ENCODE measurements at regions not wholly inside any gene's neighbourhood (a gene's known extent, or its start where the extent isn't known, plus 50 kb on each side); places are given as distances from the start of the nearest gene placed in this dataset.
"Not testable (repeated sequence)": the region's sequence is repeated elsewhere in the genome, so short reads cannot be mapped to it uniquely, and the experiment has no call there.

DNA sequence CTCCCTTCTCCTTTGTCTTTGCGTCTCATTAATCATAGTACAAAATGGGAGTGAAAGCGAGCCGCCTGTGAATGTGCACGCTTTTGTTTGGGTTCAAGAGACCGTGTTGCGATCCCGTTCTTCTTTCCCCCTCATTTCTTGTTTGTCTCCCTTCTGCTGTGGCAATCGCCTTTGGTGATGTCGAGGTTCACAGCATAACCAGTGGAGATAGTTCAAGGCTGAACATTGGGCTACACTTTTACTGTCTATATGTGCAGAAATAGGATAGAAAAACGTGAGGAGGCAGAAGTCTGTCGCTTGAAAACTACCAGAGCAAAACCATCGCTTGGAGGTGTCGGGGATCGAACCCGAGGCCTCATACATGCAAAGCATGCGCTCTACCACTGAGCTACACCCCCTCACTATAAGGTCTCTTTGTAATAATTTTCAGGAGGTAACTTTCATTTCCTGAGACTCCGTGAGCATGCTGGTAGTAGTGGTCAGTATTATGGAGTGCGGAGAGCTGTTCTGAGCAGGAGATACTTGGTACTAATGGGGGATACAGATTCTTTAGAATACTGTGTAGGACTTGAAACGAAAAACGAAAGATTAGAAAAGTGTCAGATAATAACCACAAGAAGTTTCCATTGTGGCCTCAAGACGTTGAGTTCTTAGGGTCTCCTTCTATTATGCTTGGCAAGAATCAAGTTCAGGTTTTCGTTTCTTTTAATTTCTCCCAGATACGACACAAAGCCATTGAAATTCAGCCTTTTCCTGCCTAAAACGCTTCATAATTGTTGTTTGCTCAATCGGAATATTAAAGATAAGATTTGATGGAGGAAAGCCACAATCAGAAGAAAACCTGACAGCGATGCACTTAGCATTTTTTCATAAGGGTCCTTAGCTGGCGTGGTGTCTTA is 106.6 kb downstream of the TRIM27 start:
- H3K36me3 Mint-ChIP-seq (ENCODE audit: low read depth), result peaks cover 5% of the 10 kb centered on the region
- DNase-seq (ENCODE audit: low spot score), result no peak

DNA sequence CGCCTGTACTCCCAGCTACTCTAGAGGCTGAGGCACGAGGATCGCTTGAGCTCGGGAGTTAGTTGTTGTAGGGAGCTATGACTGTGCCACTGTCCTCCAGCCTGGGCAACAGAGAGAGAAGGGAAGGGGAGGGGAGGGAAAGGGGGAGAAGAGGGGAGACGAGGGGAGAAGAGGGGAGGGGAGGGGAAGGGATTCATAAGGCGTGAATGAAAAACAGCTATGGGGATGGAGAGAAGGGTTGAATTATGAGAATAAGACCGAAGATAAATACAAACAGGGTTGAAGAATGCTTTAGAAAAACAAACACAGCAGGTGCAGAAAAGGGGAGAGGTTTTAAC is 106.0 kb downstream of the TRIM27 start:
- TF ChIP-seq, protein P1, sequence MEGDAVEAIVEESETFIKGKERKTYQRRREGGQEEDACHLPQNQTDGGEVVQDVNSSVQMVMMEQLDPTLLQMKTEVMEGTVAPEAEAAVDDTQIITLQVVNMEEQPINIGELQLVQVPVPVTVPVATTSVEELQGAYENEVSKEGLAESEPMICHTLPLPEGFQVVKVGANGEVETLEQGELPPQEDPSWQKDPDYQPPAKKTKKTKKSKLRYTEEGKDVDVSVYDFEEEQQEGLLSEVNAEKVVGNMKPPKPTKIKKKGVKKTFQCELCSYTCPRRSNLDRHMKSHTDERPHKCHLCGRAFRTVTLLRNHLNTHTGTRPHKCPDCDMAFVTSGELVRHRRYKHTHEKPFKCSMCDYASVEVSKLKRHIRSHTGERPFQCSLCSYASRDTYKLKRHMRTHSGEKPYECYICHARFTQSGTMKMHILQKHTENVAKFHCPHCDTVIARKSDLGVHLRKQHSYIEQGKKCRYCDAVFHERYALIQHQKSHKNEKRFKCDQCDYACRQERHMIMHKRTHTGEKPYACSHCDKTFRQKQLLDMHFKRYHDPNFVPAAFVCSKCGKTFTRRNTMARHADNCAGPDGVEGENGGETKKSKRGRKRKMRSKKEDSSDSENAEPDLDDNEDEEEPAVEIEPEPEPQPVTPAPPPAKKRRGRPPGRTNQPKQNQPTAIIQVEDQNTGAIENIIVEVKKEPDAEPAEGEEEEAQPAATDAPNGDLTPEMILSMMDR (IDR thresholded peaks at IDR 0.05), result no peak
- H3K4me3 Mint-ChIP-seq (ENCODE audit: unreplicated experiment), result no peak overlapping the region
- DNase-seq (ENCODE audit: low spot score), result no peak
- peaks cover 21% of the 10 kb centered on the region for H3K4me1 Mint-ChIP-seq (ENCODE audit: low read depth)
- peaks cover 2% of the 10 kb centered on the region for H3K36me3 Mint-ChIP-seq (ENCODE audit: low read depth)
- peaks cover 60% of the 10 kb centered on the region for H3K27me3 Mint-ChIP-seq (ENCODE audit: low read depth)
- no peak overlapping the region for H3K27ac Mint-ChIP-seq (ENCODE audit: unreplicated experiment)
- no peaks in the 10 kb centered on the region for H3K9me3 Mint-ChIP-seq (ENCODE audit: low read depth)

More for the DNA sequence above, 106.6 kb downstream of the TRIM27 start:
- Mint-ChIP-seq H3K27ac (ENCODE audit: unreplicated experiment) (no peak overlapping the region), H3K27me3 (ENCODE audit: low read depth) (peaks cover 66% of the 10 kb centered on the region), H3K9me3 (ENCODE audit: low read depth) (no peaks in the 10 kb centered on the region), H3K4me3 (ENCODE audit: unreplicated experiment) (peak overlapping the region; percentile 51), H3K4me1 (ENCODE audit: low read depth) (peaks cover 21% of the 10 kb centered on the region)
- TF ChIP-seq, protein P1 (IDR thresholded peaks at IDR 0.05), result no peak

DNA sequence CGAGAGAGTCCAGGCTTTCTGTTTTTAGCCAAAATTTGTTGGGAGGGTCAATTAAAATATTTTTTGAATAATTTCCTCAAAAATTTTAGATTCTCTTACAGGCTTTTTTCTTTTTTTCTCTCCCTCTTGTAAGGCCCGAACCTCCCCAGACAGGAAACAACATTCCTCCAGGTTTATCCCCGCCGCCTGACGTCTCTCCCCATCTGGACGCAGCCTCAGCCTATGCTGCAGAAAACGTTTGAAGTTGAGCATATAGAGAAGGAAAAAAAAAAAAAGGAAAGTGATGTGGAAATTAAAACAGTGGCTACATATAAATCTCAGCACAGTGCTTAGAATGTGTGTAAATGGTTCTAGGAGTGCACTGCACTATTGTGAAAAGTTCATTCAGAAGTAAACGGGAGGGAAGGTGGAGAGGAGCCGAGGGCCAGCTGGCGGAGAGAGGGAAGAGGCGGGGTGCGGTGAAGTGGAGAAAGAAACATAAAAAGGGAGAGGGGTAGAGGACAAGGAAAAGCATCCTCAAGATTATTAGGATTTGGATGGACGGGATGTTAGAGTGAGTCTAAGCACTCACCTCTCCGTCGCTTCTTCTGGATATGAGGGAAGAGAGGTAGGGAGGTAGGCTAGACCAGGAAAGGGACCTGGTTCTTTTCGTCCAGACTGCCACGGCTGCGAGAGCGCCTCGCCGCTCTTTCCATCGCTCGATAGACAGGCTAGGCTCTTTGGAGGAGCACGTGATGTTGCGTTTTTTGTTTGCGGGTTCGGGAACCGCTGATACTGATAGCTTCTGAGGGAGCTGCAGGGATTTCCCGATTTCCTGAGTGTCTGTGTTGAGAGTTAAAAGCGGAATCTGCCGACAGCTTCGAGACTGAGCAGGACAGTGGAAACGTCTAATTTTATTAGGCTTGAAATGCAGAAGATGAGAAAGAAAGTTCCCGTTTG is 98.7 kb downstream of the TRIM27 start:
- peaks cover 12% of the 10 kb centered on the region for H3K4me1 Mint-ChIP-seq (ENCODE audit: low read depth)
- H3K27ac Mint-ChIP-seq (ENCODE audit: unreplicated experiment), result no peak overlapping the region
- peaks cover 59% of the 10 kb centered on the region for H3K27me3 Mint-ChIP-seq (ENCODE audit: low read depth)
- DNase-seq (ENCODE audit: low spot score), result no peak
- peak overlapping the region; percentile 35 for H3K4me3 Mint-ChIP-seq (ENCODE audit: unreplicated experiment)
- no peaks in the 10 kb centered on the region for H3K9me3 Mint-ChIP-seq (ENCODE audit: low read depth)
- no peaks in the 10 kb centered on the region for H3K36me3 Mint-ChIP-seq (ENCODE audit: low read depth)
- TF ChIP-seq, protein P1 (IDR thresholded peaks at IDR 0.05), result no peak

DNA sequence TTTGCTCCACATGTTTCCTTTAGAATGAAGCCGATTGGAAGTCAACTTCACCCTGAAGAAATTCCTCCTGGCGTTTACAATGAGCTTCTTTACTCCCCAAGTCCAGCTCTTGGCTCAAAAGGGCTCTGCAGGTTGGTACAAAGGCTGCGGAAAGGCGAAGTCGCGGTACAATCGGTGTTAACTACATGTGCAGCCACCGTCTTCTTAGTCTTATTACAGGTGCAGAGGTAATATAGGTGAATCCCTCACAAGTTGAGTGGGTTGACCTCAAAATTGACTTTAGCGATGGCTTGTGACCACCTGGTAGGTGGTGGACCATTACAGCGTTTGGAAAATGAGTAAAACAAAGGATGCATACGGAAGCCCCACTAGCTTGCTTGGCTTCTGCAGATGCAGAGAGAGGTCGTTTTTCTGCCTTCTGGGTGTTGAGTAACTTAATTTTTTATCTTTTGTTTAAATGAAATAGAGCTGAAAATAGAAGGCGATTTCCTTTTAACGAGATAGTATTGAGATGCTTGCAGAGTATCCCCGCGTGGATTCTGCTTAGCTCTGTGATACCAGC is 98.0 kb downstream of the TRIM27 start:
- H3K4me3 Mint-ChIP-seq (ENCODE audit: unreplicated experiment), result no peak overlapping the region
- H3K36me3 Mint-ChIP-seq (ENCODE audit: low read depth), result no peaks in the 10 kb centered on the region
- H3K27ac Mint-ChIP-seq (ENCODE audit: unreplicated experiment), result no peak overlapping the region
- no peaks in the 10 kb centered on the region for H3K9me3 Mint-ChIP-seq (ENCODE audit: low read depth)
- peaks cover 12% of the 10 kb centered on the region for H3K4me1 Mint-ChIP-seq (ENCODE audit: low read depth)
- TF ChIP-seq, protein P1 (IDR thresholded peaks at IDR 0.05), result no peak
- DNase-seq (ENCODE audit: low spot score), result no peak
- H3K27me3 Mint-ChIP-seq (ENCODE audit: low read depth), result peaks cover 66% of the 10 kb centered on the region

DNA sequence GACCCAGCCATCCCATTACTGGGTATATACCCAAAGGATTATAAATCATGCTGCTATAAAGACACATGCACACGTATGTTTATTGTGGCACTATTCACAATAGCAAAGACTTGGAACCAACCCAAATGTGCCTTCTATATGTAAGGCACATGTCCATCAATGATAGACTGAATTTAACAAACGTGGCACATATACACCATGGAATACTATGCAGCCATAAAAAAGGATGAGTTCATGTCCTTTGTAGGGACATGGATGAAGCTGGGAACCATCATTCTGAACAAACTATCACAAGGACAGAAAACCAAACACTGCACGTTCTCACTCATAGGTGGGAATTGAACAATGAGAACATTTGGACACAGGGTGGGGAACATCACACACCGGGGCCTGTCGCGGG is 92.1 kb downstream of the TRIM27 start:
- H3K4me3 Mint-ChIP-seq (ENCODE audit: unreplicated experiment), result not testable (repeated sequence)

DNA sequence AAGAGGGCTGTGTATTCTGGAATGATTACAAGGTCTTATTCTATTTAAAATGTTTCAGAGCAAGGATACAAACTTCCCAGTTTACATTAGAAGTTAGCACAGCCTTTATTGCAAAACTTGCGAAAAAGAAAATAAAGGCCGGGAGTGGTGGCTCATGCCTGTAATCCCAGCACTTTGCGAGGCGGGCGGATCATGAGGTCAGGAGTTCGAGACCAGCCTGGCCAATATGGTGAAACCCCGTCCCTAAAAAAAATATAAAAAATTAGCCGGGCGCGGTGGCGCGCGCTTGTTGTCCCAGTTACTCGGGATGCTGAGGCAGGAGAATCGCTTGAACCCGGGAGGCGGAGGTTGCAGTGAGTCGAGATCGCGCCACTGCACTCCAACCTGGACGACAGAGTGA is 87.1 kb downstream of the TRIM27 start:
- peaks cover 12% of the 10 kb centered on the region for H3K27me3 Mint-ChIP-seq (ENCODE audit: low read depth)
- not testable (repeated sequence) for H3K27ac Mint-ChIP-seq (ENCODE audit: unreplicated experiment); DNase-seq (ENCODE audit: low spot score); H3K36me3 Mint-ChIP-seq (ENCODE audit: low read depth); H3K4me3 Mint-ChIP-seq (ENCODE audit: unreplicated experiment); H3K9me3 Mint-ChIP-seq (ENCODE audit: low read depth)
- peaks cover 13% of the 10 kb centered on the region for H3K4me1 Mint-ChIP-seq (ENCODE audit: low read depth)

More for the DNA sequence above, 92.1 kb downstream of the TRIM27 start:
- H3K36me3 Mint-ChIP-seq (ENCODE audit: low read depth); DNase-seq (ENCODE audit: low spot score); H3K4me1 Mint-ChIP-seq (ENCODE audit: low read depth); H3K27ac Mint-ChIP-seq (ENCODE audit: unreplicated experiment); H3K9me3 Mint-ChIP-seq (ENCODE audit: low read depth): not testable (repeated sequence)
- H3K27me3 Mint-ChIP-seq (ENCODE audit: low read depth), result peaks cover 40% of the 10 kb centered on the region

All from chondrocyte (in vitro differentiated cells).